ENCODE measurements at regions not wholly inside any gene's neighbourhood (a gene's known extent, or its start where the extent isn't known, plus 50 kb on each side); places are given as distances from the start of the nearest gene placed in this dataset.

DNA sequence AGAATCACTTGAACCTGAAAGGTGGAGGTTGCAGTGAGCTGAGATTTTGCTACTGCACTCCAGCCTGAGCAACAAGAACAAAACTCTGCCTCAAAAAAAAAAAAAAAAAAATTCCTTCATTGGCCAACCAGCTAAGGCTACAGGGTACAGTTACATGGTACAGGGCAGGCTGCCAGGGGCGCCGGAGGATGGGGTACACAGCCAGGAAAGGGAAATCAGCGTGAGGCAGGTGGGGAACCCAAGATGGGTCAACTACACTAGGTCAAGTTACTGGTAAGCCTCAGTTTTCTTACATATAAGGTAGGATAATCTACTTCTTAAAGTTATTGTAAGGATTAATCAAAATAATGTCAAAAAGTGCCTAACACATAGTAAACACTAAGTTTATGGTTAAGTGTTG, 69.6 kb upstream of the KCNK12 start:
- TF ChIP-seq, protein P1, sequence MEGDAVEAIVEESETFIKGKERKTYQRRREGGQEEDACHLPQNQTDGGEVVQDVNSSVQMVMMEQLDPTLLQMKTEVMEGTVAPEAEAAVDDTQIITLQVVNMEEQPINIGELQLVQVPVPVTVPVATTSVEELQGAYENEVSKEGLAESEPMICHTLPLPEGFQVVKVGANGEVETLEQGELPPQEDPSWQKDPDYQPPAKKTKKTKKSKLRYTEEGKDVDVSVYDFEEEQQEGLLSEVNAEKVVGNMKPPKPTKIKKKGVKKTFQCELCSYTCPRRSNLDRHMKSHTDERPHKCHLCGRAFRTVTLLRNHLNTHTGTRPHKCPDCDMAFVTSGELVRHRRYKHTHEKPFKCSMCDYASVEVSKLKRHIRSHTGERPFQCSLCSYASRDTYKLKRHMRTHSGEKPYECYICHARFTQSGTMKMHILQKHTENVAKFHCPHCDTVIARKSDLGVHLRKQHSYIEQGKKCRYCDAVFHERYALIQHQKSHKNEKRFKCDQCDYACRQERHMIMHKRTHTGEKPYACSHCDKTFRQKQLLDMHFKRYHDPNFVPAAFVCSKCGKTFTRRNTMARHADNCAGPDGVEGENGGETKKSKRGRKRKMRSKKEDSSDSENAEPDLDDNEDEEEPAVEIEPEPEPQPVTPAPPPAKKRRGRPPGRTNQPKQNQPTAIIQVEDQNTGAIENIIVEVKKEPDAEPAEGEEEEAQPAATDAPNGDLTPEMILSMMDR (IDR thresholded peaks at IDR 0.05; ENCODE audit: low read depth, low read length, poor library complexity, severe bottlenecking): no peak
- no peak for TF ChIP-seq EZH2phosphoT487 (IDR thresholded peaks at IDR 0.05; ENCODE audit: borderline replicate concordance, low read length)
